ENCODE measurements at regions not wholly inside any gene's neighbourhood (a gene's known extent, or its start where the extent isn't known, plus 50 kb on each side); places are given as distances from the start of the nearest gene placed in this dataset.

- TF ChIP-seq NFIC (IDR thresholded peaks at IDR 0.05): no peak
- TF ChIP-seq CEBPB (IDR thresholded peaks at IDR 0.05): no peak
- no peak for TF ChIP-seq TAF1 (IDR thresholded peaks at IDR 0.05; ENCODE audit: low read depth)
- no peak for TF ChIP-seq YY1 (IDR thresholded peaks at IDR 0.05; ENCODE audit: low read depth)
- TF ChIP-seq EP300 (IDR thresholded peaks at IDR 0.05; ENCODE audit: borderline replicate concordance): no peak
- no peak for TF ChIP-seq USF1 (IDR thresholded peaks at IDR 0.05)
- no peak for TF ChIP-seq FOXM1 (IDR thresholded peaks at IDR 0.05; ENCODE audit: borderline replicate concordance, low read depth)
- no peak for TF ChIP-seq TEAD4 (IDR thresholded peaks at IDR 0.05)
- no peak for TF ChIP-seq MAX (IDR thresholded peaks at IDR 0.05)
- no peak for TF ChIP-seq CREB1 (IDR thresholded peaks at IDR 0.05; ENCODE audit: low read depth)
- no peak for TF ChIP-seq ZBTB7A (IDR thresholded peaks at IDR 0.05; ENCODE audit: low read depth)
- no peak for TF ChIP-seq RAD21 (IDR thresholded peaks at IDR 0.05; ENCODE audit: low read depth)
- TF ChIP-seq EGR1 (IDR thresholded peaks at IDR 0.05): no peak
- TF ChIP-seq, protein P1, sequence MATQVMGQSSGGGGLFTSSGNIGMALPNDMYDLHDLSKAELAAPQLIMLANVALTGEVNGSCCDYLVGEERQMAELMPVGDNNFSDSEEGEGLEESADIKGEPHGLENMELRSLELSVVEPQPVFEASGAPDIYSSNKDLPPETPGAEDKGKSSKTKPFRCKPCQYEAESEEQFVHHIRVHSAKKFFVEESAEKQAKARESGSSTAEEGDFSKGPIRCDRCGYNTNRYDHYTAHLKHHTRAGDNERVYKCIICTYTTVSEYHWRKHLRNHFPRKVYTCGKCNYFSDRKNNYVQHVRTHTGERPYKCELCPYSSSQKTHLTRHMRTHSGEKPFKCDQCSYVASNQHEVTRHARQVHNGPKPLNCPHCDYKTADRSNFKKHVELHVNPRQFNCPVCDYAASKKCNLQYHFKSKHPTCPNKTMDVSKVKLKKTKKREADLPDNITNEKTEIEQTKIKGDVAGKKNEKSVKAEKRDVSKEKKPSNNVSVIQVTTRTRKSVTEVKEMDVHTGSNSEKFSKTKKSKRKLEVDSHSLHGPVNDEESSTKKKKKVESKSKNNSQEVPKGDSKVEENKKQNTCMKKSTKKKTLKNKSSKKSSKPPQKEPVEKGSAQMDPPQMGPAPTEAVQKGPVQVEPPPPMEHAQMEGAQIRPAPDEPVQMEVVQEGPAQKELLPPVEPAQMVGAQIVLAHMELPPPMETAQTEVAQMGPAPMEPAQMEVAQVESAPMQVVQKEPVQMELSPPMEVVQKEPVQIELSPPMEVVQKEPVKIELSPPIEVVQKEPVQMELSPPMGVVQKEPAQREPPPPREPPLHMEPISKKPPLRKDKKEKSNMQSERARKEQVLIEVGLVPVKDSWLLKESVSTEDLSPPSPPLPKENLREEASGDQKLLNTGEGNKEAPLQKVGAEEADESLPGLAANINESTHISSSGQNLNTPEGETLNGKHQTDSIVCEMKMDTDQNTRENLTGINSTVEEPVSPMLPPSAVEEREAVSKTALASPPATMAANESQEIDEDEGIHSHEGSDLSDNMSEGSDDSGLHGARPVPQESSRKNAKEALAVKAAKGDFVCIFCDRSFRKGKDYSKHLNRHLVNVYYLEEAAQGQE (IDR thresholded peaks at IDR 0.05; ENCODE audit: low read depth): no peak
Observed at GRCh38 chr12:65643595-65644386, 180.5 kb upstream of the HMGA2 start.

DNA sequence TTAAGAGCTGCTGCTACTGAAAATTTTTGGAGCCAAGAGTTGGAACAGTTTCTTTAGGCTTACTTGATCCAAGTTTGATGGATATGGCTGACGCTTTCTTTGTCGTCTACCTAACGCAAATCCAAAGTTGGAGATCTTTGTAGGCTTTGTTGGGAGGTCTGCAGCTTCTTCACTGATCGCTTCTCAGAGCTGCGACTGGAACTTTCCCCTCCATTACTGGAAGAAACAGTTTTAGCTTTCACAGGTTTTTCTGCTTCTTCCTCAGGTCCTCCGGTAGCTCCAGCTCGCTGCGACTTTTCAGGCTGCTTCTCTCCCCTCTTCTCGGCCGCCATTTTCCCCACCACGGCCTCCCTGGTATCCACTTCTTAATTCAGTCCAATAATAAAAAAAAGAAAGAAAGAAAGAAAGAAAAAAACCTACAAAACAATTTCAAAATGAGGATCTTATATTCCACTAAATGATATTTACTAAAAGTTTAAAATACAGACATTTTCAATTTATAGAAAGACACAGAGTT lies 178.1 kb upstream of the HMGA2 start:
- TF ChIP-seq MAX (IDR thresholded peaks at IDR 0.05): no peak
- no peak for TF ChIP-seq RAD21 (IDR thresholded peaks at IDR 0.05; ENCODE audit: low read depth)
- no peak for TF ChIP-seq EGR1 (IDR thresholded peaks at IDR 0.05)
- no peak for TF ChIP-seq NFIC (IDR thresholded peaks at IDR 0.05)
- TF ChIP-seq CEBPB (IDR thresholded peaks at IDR 0.05): no peak
- no peak for TF ChIP-seq FOXM1 (IDR thresholded peaks at IDR 0.05; ENCODE audit: borderline replicate concordance, low read depth)
- TF ChIP-seq TCF12 (IDR thresholded peaks at IDR 0.05; ENCODE audit: low read depth): no peak
- TF ChIP-seq EP300 (IDR thresholded peaks at IDR 0.05; ENCODE audit: borderline replicate concordance): no peak
- TF ChIP-seq TEAD4 (IDR thresholded peaks at IDR 0.05): no peak
- no peak for TF ChIP-seq ZBTB7A (IDR thresholded peaks at IDR 0.05; ENCODE audit: low read depth)
- TF ChIP-seq YY1 (IDR thresholded peaks at IDR 0.05; ENCODE audit: low read depth): no peak

GRCh38 chr12:65647074-65647473 lies 177.2 kb upstream of the HMGA2 start:
- TF ChIP-seq USF1 (IDR thresholded peaks at IDR 0.05): 0 out of 2 replicates have a peak, but pooled peaks have one; percentile 43
- TF ChIP-seq CEBPB (IDR thresholded peaks at IDR 0.05): no peak
- TF ChIP-seq TCF12 (IDR thresholded peaks at IDR 0.05; ENCODE audit: low read depth): no peak
- TF ChIP-seq CREB1 (IDR thresholded peaks at IDR 0.05; ENCODE audit: low read depth): no peak

DNA sequence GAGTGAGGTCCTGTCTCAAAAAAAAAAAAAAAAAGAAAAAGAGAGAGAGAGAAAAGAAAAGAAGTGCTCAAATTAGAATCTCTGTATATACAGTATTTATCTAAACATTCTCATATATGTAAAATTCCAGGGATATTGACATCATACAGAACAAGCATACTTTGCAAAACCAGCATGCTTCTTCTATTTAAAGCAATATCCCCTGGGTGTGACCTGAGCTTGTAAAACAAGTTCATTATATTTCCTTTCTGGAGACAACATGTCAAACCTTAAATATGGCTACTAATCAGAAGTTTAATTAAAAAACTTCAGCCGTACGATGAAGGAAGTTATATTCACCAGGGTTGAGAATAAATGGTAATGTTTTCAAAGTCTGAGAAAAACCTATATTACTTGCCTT lies 175.8 kb upstream of the HMGA2 start:
- no peak for TF ChIP-seq TCF12 (IDR thresholded peaks at IDR 0.05; ENCODE audit: low read depth)
- no peak for TF ChIP-seq YY1 (IDR thresholded peaks at IDR 0.05; ENCODE audit: low read depth)
- TF ChIP-seq EP300 (IDR thresholded peaks at IDR 0.05; ENCODE audit: borderline replicate concordance): no peak
- TF ChIP-seq EGR1 (IDR thresholded peaks at IDR 0.05): no peak
- no peak for TF ChIP-seq NFIC (IDR thresholded peaks at IDR 0.05)
- no peak for TF ChIP-seq TAF1 (IDR thresholded peaks at IDR 0.05; ENCODE audit: low read depth)
- TF ChIP-seq, protein P1 (IDR thresholded peaks at IDR 0.05; ENCODE audit: low read depth): no peak
- TF ChIP-seq CREB1 (IDR thresholded peaks at IDR 0.05; ENCODE audit: low read depth): no peak
- TF ChIP-seq CEBPB (IDR thresholded peaks at IDR 0.05): no peak
- no peak for TF ChIP-seq MAX (IDR thresholded peaks at IDR 0.05)
- no peak for TF ChIP-seq TEAD4 (IDR thresholded peaks at IDR 0.05)
- TF ChIP-seq ZBTB7A (IDR thresholded peaks at IDR 0.05; ENCODE audit: low read depth): no peak

DNA sequence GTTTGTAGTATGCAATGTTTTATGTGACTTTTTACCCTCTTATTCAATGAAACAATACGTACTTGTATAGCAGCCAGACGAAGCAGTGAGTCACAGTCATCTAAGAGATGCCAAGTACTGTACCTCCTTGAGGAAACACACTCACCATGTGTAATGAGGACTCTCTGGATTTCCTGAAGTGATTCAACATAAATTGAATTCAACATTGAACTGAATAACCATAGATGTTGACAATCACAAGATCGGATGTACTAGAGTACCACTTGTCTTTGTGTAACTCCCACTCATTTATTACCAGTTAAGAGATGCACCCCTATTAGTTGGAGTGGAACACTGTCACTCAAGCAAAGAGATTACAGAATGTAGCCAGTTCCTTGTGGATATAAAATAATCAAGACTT lies 175.2 kb upstream of the HMGA2 start:
- peak; percentile 95 for TF ChIP-seq FOXM1 (IDR thresholded peaks at IDR 0.05; ENCODE audit: borderline replicate concordance, low read depth)
- no peak for TF ChIP-seq USF1 (IDR thresholded peaks at IDR 0.05)
- TF ChIP-seq TEAD4 (IDR thresholded peaks at IDR 0.05): peak; percentile 81
- peak; percentile 61 for TF ChIP-seq MAX (IDR thresholded peaks at IDR 0.05)
- no peak for TF ChIP-seq TAF1 (IDR thresholded peaks at IDR 0.05; ENCODE audit: low read depth)
- TF ChIP-seq ZBTB7A (IDR thresholded peaks at IDR 0.05; ENCODE audit: low read depth): no peak
- TF ChIP-seq CEBPB (IDR thresholded peaks at IDR 0.05): peak; percentile 29; the same call in 1 of the 2 replicates
- TF ChIP-seq CREB1 (IDR thresholded peaks at IDR 0.05; ENCODE audit: low read depth): no peak
- no peak; the same call in 1 of the 2 replicates for TF ChIP-seq RAD21 (IDR thresholded peaks at IDR 0.05; ENCODE audit: low read depth)
- TF ChIP-seq NFIC (IDR thresholded peaks at IDR 0.05): peak; percentile 95
- peak; percentile 92 for TF ChIP-seq TCF12 (IDR thresholded peaks at IDR 0.05; ENCODE audit: low read depth)
- peak; percentile 98 for TF ChIP-seq EP300 (IDR thresholded peaks at IDR 0.05; ENCODE audit: borderline replicate concordance)
- TF ChIP-seq EGR1 (IDR thresholded peaks at IDR 0.05): no peak

Data from Ishikawa (cell line).